Right cardiac atrium (tissue), 5 donors: ENCODE measurements at regions not wholly inside any gene's neighbourhood (a gene's known extent, or its start where the extent isn't known, plus 50 kb on each side); places are given as distances from the start of the nearest gene placed in this dataset.
"Not testable (repeated sequence)": the region's sequence is repeated elsewhere in the genome, so short reads cannot be mapped to it uniquely, and the experiment has no call there.

Experiments used
- ATAC-seq, 2 donors: fragments of 200-7000 bp; cut with Tn5 transposase; one replicate each; pipeline versions ENCODE4 v1.8.0 to v1.9.1; 2020; ENCODE audit warnings: moderate library complexity in 2 of 2, mild to moderate bottlenecking in 1 of 2
- DNase-seq, 3 donors: peaks; one replicate each; pipeline ENCODE4 v3.0.0-alpha.2; 2020
- H3K27ac ChIP-seq: one replicate; pipeline ENCODE4 v1.5.1; 2013; ENCODE audit warnings: mild to moderate bottlenecking, low read length, control low read depth, moderate library complexity
- H3K27me3 ChIP-seq: one replicate; pipeline ENCODE4 v1.6.1; 2013; ENCODE audit not compliant: control insufficient read depth, insufficient read depth
- H3K4me1 ChIP-seq: one replicate; pipeline ENCODE4 v1.6.1; 2013; ENCODE audit warnings: low read length; ENCODE audit not compliant: control insufficient read depth, insufficient read depth
- H3K4me3 ChIP-seq: one replicate; pipeline ENCODE4 v1.5.1; 2013; ENCODE audit warnings: low read length, control low read depth
- H3K9me3 ChIP-seq: one replicate; pipeline ENCODE4 v1.6.1; 2013; ENCODE audit warnings: low read length; ENCODE audit not compliant: control insufficient read depth
- WGBS: extraction: QIAGEN DNeasy Blood & Tissue Kit; methylation state at CpG from one replicate; pipeline ENCODE4 v1.1.7; 2013; 5-methylcytosine and 5-hydroxymethylcytosine counted together
- intact Hi-C, 4 donors: fragments of 100-400 bp; cut with DNase I; formaldehyde crosslinking; loops; one replicate each; pipeline versions ENCODE4 v1.11.0 to v1.14.0; 2022 to 2023
- donor health status: healthy with polysubstance abuse.
- donor health status: DM: no; HTN: yes; CAD: no.
- donor health status: DM: no; HTN: no; CAD: no.
- donor health status: DM: no; HTN: yes; CAD: no; lungs with severe emphysema.
- donor health status: DM: yes; HTN: yes; CAD: no.

DNA sequence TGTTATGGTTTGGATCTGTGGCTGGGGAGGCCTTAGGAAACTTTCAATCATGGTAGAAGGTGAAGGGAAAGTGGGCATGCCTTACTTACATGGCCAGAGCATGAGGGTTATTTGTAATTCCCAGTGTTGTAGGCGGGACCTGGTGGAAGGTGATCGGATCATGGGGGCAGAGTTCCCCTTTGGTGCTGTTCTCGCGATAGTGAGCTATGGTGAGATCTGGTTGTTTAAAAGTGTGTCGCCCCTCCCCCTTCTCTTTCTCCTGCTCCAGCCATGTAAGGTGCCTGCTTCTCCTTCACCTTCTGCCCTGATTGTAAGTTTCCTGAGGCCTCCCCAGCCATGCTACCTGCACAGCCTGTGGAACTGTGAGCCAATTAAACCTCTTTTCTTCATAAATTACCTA, 145.8 kb downstream of the TFAP2C start:
- ATAC-seq (no peak), DNase-seq (no peak)
- intact Hi-C loops: no loop called here
- Histone ChIP-seq H3K4me3 (no peak overlapping the region), H3K27ac (no peak overlapping the region), H3K4me1 (no peaks in the 10 kb centered on the region), H3K27me3 (no peaks in the 10 kb centered on the region), H3K9me3 (no peaks in the 10 kb centered on the region)
- 87% methylated on average over 5 of the region's 5 CpGs for WGBS

DNA sequence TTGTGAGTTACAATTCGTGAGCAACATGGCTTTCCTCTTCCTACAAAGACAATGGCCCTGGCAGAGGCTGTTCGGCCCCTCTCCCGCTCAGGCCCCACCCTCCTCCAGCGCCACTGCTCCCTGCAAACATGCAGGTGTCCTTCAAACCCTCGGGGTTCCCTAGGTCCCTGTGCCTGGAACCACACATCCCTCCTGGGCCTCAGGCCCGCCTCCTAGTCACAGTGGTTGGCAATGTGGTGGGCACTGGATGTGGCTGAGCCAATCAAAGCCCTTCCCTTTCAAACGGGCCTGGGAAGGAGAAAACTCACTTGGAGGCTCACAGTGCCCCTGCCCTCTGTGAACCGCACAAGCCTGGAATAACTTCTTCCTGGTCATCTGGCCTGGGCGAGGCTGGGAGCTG, 147.2 kb downstream of the TFAP2C start:
- H3K27ac ChIP-seq: no peak overlapping the region
- no peaks in the 10 kb centered on the region for H3K9me3 ChIP-seq
- no peaks in the 10 kb centered on the region for H3K27me3 ChIP-seq
- no peak overlapping the region for H3K4me3 ChIP-seq
- 65% methylated on average over 9 of the region's 9 CpGs for WGBS
- no peak for ATAC-seq
- intact Hi-C loops: no loop called here
- DNase-seq: no peak
- no peaks in the 10 kb centered on the region for H3K4me1 ChIP-seq

- ATAC-seq: peak in 1 of 2 donors; percentile 38
- no peaks in the 10 kb centered on the region for H3K9me3 ChIP-seq
- H3K27ac ChIP-seq: no peak overlapping the region
- intact Hi-C loops: no loop called here
- no peaks in the 10 kb centered on the region for H3K27me3 ChIP-seq
- 15% methylated on average over 8 of the region's 8 CpGs for WGBS
- no peak for DNase-seq
- no peaks in the 10 kb centered on the region for H3K4me1 ChIP-seq
- H3K4me3 ChIP-seq: no peak overlapping the region
Observed at GRCh38 chr20:56778765-56779195, 149.7 kb downstream of the TFAP2C start.

DNA sequence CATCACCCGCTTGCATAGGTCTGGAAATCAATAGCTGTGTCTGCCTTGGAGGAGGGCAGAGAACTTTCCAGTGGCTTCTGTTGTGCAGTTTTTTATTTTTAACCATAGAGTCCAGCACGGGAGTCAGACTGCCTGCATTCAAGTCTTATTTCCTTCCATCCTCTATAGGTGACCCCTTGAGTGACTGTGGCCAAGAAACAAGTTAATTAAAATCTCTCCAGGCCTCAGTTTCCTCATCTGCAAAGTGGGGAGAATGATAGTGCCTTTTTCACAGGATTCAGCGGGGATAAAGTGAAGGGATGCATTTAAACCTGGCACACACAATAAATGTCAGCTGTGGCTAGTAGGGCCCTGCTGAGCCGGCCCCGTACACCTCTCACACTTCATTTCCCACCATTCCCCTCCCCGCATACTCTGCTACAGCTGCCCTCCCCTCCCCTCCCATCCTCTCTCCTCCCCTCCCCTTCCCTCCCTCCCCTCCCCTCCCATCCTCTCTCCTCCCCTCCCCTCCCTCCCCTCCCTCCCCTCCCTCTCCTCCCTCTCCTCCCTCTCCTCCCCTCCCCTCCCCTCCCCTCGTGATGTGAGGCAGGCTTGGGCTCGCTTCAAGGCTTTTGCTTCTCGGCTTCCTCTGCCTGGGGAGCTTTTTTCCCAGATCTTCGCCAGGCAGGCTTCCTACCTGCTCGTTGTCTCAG, 150.5 kb downstream of the TFAP2C start:
- no peak overlapping the region for H3K27ac ChIP-seq
- no peak overlapping the region for H3K4me3 ChIP-seq
- H3K27me3 ChIP-seq: no peaks in the 10 kb centered on the region
- H3K4me1 ChIP-seq: no peaks in the 10 kb centered on the region
- no peaks in the 10 kb centered on the region for H3K9me3 ChIP-seq
- no peak for DNase-seq
- WGBS: 64% methylated on average over 10 of the region's 11 CpGs
- intact Hi-C loops: no loop called here
- no peak for ATAC-seq

DNA sequence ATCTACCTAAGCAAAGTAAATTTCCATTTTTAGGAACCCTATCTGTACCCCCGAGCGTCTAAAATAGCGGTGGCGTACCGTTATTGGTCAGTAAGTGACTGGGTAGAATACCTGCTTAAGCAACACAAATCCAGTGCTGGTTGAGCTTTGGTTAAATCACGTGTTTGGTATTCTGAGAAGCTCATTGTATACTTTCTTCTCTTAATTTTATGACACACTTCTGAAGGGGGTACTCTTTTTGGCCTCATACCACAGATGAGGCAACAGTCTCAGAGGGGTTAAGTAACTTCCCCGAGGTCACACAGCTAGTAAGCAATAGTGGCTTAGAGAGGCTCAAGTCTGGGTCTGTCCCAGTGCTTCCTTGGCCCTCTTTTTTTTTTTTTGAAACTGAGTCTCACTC, 151.2 kb downstream of the TFAP2C start:
- Histone ChIP-seq H3K27ac (no peak overlapping the region), H3K4me1 (no peaks in the 10 kb centered on the region), H3K9me3 (no peaks in the 10 kb centered on the region), H3K4me3 (no peak overlapping the region), H3K27me3 (no peaks in the 10 kb centered on the region)
- 72% methylated on average over 7 of the region's 7 CpGs for WGBS
- DNase-seq (no peak), ATAC-seq (no peak)
- intact Hi-C loops: no loop called here

GRCh38 chr20:56781108-56781739, 152.1 kb downstream of the TFAP2C start:
- 36% methylated on average over 12 of the region's 12 CpGs for WGBS
- peak in 1 of 2 donors; percentile 24 for ATAC-seq

DNA sequence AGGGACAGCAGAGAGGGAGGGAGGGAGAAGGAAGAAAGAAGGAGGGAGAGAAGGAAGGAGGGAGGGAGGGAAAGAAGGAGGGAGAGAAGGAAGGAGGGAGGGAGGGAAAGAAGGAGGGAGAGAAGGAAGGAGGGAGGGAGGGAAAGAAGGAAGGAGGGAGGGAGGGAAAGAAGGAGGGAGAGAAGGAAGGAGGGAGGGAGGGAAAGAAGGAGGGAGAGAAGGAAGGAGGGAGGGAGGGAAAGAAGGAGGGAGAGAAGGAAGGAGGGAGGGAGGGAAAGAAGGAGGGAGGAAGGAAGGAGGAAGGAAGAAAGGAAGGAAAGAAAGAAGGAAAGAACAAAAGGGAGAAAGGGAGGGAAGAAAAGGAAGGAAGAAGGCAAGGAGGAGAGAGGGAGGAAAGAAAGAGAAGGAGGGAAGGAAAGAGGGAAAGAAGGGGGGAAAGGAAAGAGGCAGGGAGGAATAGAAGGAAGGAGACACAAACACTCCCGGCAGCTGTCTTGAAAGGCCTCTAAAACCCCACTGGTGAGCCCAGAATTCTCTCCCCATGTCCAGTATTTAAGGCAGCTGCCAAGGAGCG, 153.0 kb downstream of the TFAP2C start:
- H3K27ac ChIP-seq, H3K9me3 ChIP-seq, H3K4me1 ChIP-seq, H3K4me3 ChIP-seq, intact Hi-C loops, DNase-seq, H3K27me3 ChIP-seq, ATAC-seq: not testable (repeated sequence)
- 66% methylated on average over 2 of the region's 2 CpGs for WGBS

More at GRCh38 chr20:56781108-56781739, 152.1 kb downstream of the TFAP2C start:
- Histone ChIP-seq H3K9me3 (no peaks in the 10 kb centered on the region), H3K27me3 (no peaks in the 10 kb centered on the region), H3K4me3 (no peak overlapping the region), H3K27ac (no peak overlapping the region), H3K4me1 (no peaks in the 10 kb centered on the region)
- peak in 1 of 3 donors; percentile 25 for DNase-seq
- intact Hi-C loops: no loop called here

- H3K4me3 ChIP-seq, H3K9me3 ChIP-seq, H3K27me3 ChIP-seq, H3K27ac ChIP-seq, H3K4me1 ChIP-seq, ATAC-seq, intact Hi-C loops, DNase-seq: not testable (repeated sequence)
- 88% methylated on average over 11 of the region's 11 CpGs for WGBS
Observed at GRCh38 chr20:56782814-56783213, 153.7 kb downstream of the TFAP2C start.

GRCh38 chr20:56783826-56784225, 154.7 kb downstream of the TFAP2C start:
- ATAC-seq (no peak), DNase-seq (no peak)
- 74% methylated on average over 4 of the region's 4 CpGs for WGBS
- no peaks in the 10 kb centered on the region for H3K4me1 ChIP-seq
- H3K9me3 ChIP-seq: no peaks in the 10 kb centered on the region
- no peak overlapping the region for H3K4me3 ChIP-seq
- no peak overlapping the region for H3K27ac ChIP-seq
- intact Hi-C loops: no loop called here
- no peaks in the 10 kb centered on the region for H3K27me3 ChIP-seq

GRCh38 chr20:56786503-56786902, 157.4 kb downstream of the TFAP2C start:
- intact Hi-C loops: no loop called here
- ATAC-seq: no peak
- Histone ChIP-seq H3K27me3 (no peaks in the 10 kb centered on the region), H3K4me3 (no peak overlapping the region), H3K9me3 (no peaks in the 10 kb centered on the region), H3K4me1 (no peaks in the 10 kb centered on the region), H3K27ac (no peak overlapping the region)
- no peak for DNase-seq
- 60% methylated on average over 5 of the region's 5 CpGs for WGBS

DNA sequence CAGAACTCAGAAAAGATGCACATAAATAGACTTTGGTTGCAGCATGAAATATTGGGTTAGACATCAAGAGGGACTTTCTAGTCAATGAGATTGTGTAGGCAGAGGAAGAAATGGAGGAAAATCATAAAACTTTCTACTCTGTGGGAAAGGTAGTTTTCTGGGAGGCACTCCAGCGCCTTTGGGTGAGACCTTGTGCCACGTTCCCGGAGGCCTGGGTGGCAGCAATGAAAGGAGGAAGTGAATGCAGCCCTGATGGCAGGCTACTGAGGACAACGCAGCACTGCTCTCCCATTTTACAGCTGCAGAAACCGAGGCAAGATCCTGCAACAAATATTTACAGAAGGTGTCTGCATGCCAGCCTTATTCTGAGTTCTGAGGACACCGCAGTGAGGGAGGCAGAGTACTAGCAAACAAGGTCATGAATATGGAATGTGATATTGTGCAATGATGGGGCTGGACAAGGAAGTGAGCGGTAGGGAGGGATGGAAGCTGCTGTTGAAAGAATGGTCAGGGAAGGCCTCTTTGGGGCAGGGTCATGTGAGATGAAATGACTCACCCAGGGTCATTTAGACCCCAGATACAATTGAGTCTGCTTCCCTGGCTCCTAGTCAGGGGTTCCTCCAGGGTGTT, 159.1 kb downstream of the TFAP2C start:
- ATAC-seq: peak; percentile 21 to 55
- WGBS: 80% methylated on average over 7 of the region's 7 CpGs
- DNase-seq: no peak
- Histone ChIP-seq H3K27ac (no peak overlapping the region), H3K4me3 (no peak overlapping the region), H3K27me3 (no peaks in the 10 kb centered on the region), H3K4me1 (no peaks in the 10 kb centered on the region), H3K9me3 (peaks cover 2% of the 10 kb centered on the region)
- intact Hi-C loops: no loop called here
